ENCODE measurements at regions not wholly inside any gene's neighbourhood (a gene's known extent, or its start where the extent isn't known, plus 50 kb on each side); places are given as distances from the start of the nearest gene placed in this dataset.

- no peak for DNase-seq (ENCODE audit: low spot score in 2 of 2)
- WGBS, 2 donors: 74 to 84% methylated on average over 2 of the region's 2 CpGs
Measured at GRCh38 chr5:126070481-126070880, 352.7 kb upstream of the GRAMD2B start.

GRCh38 chr5:126074538-126074937 lies 348.7 kb upstream of the GRAMD2B start:
- DNase-seq (ENCODE audit: low spot score in 2 of 2): no peak

More at GRCh38 chr5:126070481-126070880, 352.7 kb upstream of the GRAMD2B start:
- no peak overlapping the region for H3K27ac ChIP-seq
- no peak overlapping the region for H3K4me3 ChIP-seq
- H3K9me3 ChIP-seq: peaks cover 0 to 23% (median 0%) of the 10 kb centered on the region in 4 donors
- no peaks in the 10 kb centered on the region for H3K36me3 ChIP-seq
- no peaks in the 10 kb centered on the region for H3K4me1 ChIP-seq
- H3K27me3 ChIP-seq: no peaks in the 10 kb centered on the region
- TF ChIP-seq POLR2A (IDR thresholded peaks at IDR 0.05) (no peak), CTCF (IDR thresholded peaks at IDR 0.05) (no peak), EP300 (IDR thresholded peaks at IDR 0.05) (no peak)

GRCh38 chr5:126079266-126079665 lies 343.9 kb upstream of the GRAMD2B start:
- Histone ChIP-seq H3K4me1 (no peaks in the 10 kb centered on the region), H3K9me3 (peaks cover 0 to 23% (median 0%) of the 10 kb centered on the region in 4 donors), H3K4me3 (no peak overlapping the region), H3K27me3 (no peaks in the 10 kb centered on the region), H3K36me3 (no peaks in the 10 kb centered on the region), H3K27ac (no peak overlapping the region)
- TF ChIP-seq POLR2A (IDR thresholded peaks at IDR 0.05): no peak
- TF ChIP-seq EP300 (IDR thresholded peaks at IDR 0.05): no peak
- TF ChIP-seq CTCF (IDR thresholded peaks at IDR 0.05): no peak
- WGBS, 2 donors: 32% methylated on average over 3 of the region's 3 CpGs
- DNase-seq (ENCODE audit: low spot score in 2 of 2): no peak

More at GRCh38 chr5:126074538-126074937, 348.7 kb upstream of the GRAMD2B start:
- WGBS, 2 donors: 75 to 90% methylated on average over 1 of the region's 1 CpG
- Histone ChIP-seq H3K4me1 (no peaks in the 10 kb centered on the region), H3K27me3 (no peaks in the 10 kb centered on the region), H3K4me3 (no peak overlapping the region), H3K36me3 (no peaks in the 10 kb centered on the region), H3K9me3 (peaks cover 0 to 23% (median 0%) of the 10 kb centered on the region in 4 donors), H3K27ac (no peak overlapping the region)
- TF ChIP-seq POLR2A (IDR thresholded peaks at IDR 0.05) (no peak), EP300 (IDR thresholded peaks at IDR 0.05) (no peak), CTCF (IDR thresholded peaks at IDR 0.05) (no peak)

GRCh38 chr5:126081209-126081608 lies 342.0 kb upstream of the GRAMD2B start:
- H3K27ac ChIP-seq: no peak overlapping the region
- peaks cover 0 to 38% (median 4%) of the 10 kb centered on the region in 4 donors for H3K9me3 ChIP-seq
- no peak overlapping the region for H3K4me3 ChIP-seq
- 96 to 100% methylated on average over 2 of the region's 2 CpGs for WGBS, 2 donors
- no peaks in the 10 kb centered on the region for H3K4me1 ChIP-seq
- H3K36me3 ChIP-seq: no peaks in the 10 kb centered on the region
- no peaks in the 10 kb centered on the region for H3K27me3 ChIP-seq
- no peak for DNase-seq (ENCODE audit: low spot score in 2 of 2)
- TF ChIP-seq EP300 (IDR thresholded peaks at IDR 0.05): no peak
- no peak for TF ChIP-seq CTCF (IDR thresholded peaks at IDR 0.05)
- no peak for TF ChIP-seq POLR2A (IDR thresholded peaks at IDR 0.05)

- Histone ChIP-seq H3K27ac (no peak overlapping the region), H3K36me3 (no peaks in the 10 kb centered on the region), H3K4me1 (no peaks in the 10 kb centered on the region), H3K27me3 (no peaks in the 10 kb centered on the region), H3K4me3 (no peak overlapping the region), H3K9me3 (peaks cover 0 to 8% (median 1%) of the 10 kb centered on the region in 4 donors)
- WGBS, 2 donors: 41 to 42% methylated on average over 2 of the region's 2 CpGs
- DNase-seq (ENCODE audit: low spot score in 2 of 2): no peak
- TF ChIP-seq EP300 (IDR thresholded peaks at IDR 0.05) (no peak), CTCF (IDR thresholded peaks at IDR 0.05) (no peak), POLR2A (IDR thresholded peaks at IDR 0.05) (no peak)
Measured at GRCh38 chr5:126093041-126093440, 330.2 kb upstream of the GRAMD2B start.

All from tibial nerve (tissue), 4 donors.